ENCODE measurements at regions not wholly inside any gene's neighbourhood (a gene's known extent, or its start where the extent isn't known, plus 50 kb on each side); places are given as distances from the start of the nearest gene placed in this dataset.

GRCh38 chr12:71252473-71252872, 94.7 kb upstream of the TSPAN8 start:
- no peak for FAIRE-seq

GRCh38 chr12:71250166-71250565, 92.4 kb upstream of the TSPAN8 start:
- no TSS peak for BruUV-seq (replicated peaks)
- Histone ChIP-seq H3K4me2 (ENCODE audit: insufficient read depth, low read length) (no peak overlapping the region), H2AFZ (ENCODE audit: low read depth, low read length) (no peak overlapping the region), H3K9me3 (replicated peaks; ENCODE audit: control insufficient read depth, insufficient read depth, low read length) (no peaks in the 10 kb centered on the region), H3K79me2 (ENCODE audit: control insufficient read depth, insufficient read depth, low read length) (no peaks in the 10 kb centered on the region), H3K27ac (ENCODE audit: insufficient read depth, low read depth, low read length) (no peak overlapping the region), H3K27me3 (ENCODE audit: control insufficient read depth in 2 of 2, insufficient read depth in 2 of 2, low read length in 2 of 2) (no peaks in the 10 kb centered on the region), H3K4me1 (ENCODE audit: control insufficient read depth, extremely low read depth, insufficient read depth, low read length) (no peaks in the 10 kb centered on the region), H4K20me1 (replicated peaks; ENCODE audit: control insufficient read depth, extremely low read depth, insufficient read depth, low read length) (no peaks in the 10 kb centered on the region), H3K4me3 (replicated peaks in 1 of 3; ENCODE audit: insufficient read depth in 1 of 3, low read depth in 1 of 3, low read length in 3 of 3) (no peak overlapping the region), H3K36me3 (ENCODE audit: control insufficient read depth in 2 of 2, extremely low read depth in 1 of 2, insufficient read depth in 2 of 2, low read length in 2 of 2) (no peaks in the 10 kb centered on the region), H3K9ac (replicated peaks; ENCODE audit: extremely low read depth, insufficient read depth, low read length) (no peak overlapping the region), H3K9me1 (replicated peaks; ENCODE audit: control insufficient read depth, extremely low read depth, insufficient read depth, low read length) (no peaks in the 10 kb centered on the region)
- FAIRE-seq (no peak), DNase-seq (ENCODE audit: low read depth, low spot score) (no peak)
- intact Hi-C loops (cut with micrococcal nuclease) = no loop called here
- dilution Hi-C loops (cut with MboI; ENCODE audit: extremely low pct_ligation_motif_present, low sequenced_read_pairs) = no loop called here
- POLR2A ChIA-PET = no interaction called here
- TF ChIP-seq JUN (IDR thresholded peaks at IDR 0.05; ENCODE audit: borderline replicate concordance, insufficient read depth, insufficient read length, low read depth) (no peak), EZH2 (IDR thresholded peaks at IDR 0.05; ENCODE audit: borderline replicate concordance, low read depth, low read length, severe bottlenecking) (no peak), MYC (IDR thresholded peaks at IDR 0.05; ENCODE audit: low read depth, low read length) (no peak), FOS (IDR thresholded peaks at IDR 0.05; ENCODE audit: borderline replicate concordance, insufficient read depth, low read length) (no peak), CTCF (IDR thresholded peaks at IDR 0.05; ENCODE audit: extremely low read depth in 1 of 2, insufficient read depth in 1 of 2, low read depth in 1 of 2, low read length in 2 of 2) (no peak), POLR2A (IDR thresholded peaks at IDR 0.05; ENCODE audit: low read depth, low read length) (no peak), POLR2AphosphoS5 (IDR thresholded peaks at IDR 0.05; ENCODE audit: insufficient read depth, low read depth, low read length) (no peak), GATA2 (IDR thresholded peaks at IDR 0.05; ENCODE audit: insufficient read depth, insufficient read length, low read depth, low read length) (no peak), MAX (IDR thresholded peaks at IDR 0.05; ENCODE audit: insufficient read depth, insufficient read length) (no peak)
- CTCF ChIA-PET = no interaction called here

More at GRCh38 chr12:71252473-71252872, 94.7 kb upstream of the TSPAN8 start:
- H3K4me1 ChIP-seq (ENCODE audit: control insufficient read depth, extremely low read depth, insufficient read depth, low read length) = no peaks in the 10 kb centered on the region
- no peak overlapping the region for H2AFZ ChIP-seq (ENCODE audit: low read depth, low read length)
- POLR2A ChIA-PET = no interaction called here
- H3K27me3 ChIP-seq (ENCODE audit: control insufficient read depth in 2 of 2, insufficient read depth in 2 of 2, low read length in 2 of 2) = no peaks in the 10 kb centered on the region
- intact Hi-C loops (cut with micrococcal nuclease) = no loop called here
- no peak for TF ChIP-seq GATA2 (IDR thresholded peaks at IDR 0.05; ENCODE audit: insufficient read depth, insufficient read length, low read depth, low read length)
- TF ChIP-seq FOS (IDR thresholded peaks at IDR 0.05; ENCODE audit: borderline replicate concordance, insufficient read depth, low read length) = no peak
- no peak for TF ChIP-seq MYC (IDR thresholded peaks at IDR 0.05; ENCODE audit: low read depth, low read length)
- no peak overlapping the region for H3K4me2 ChIP-seq (ENCODE audit: insufficient read depth, low read length)
- H3K79me2 ChIP-seq (ENCODE audit: control insufficient read depth, insufficient read depth, low read length) = no peaks in the 10 kb centered on the region
- no TSS peak for BruUV-seq (replicated peaks)
- no peak overlapping the region for H3K4me3 ChIP-seq (replicated peaks in 1 of 3; ENCODE audit: insufficient read depth in 1 of 3, low read depth in 1 of 3, low read length in 3 of 3)
- no peaks in the 10 kb centered on the region for H3K9me1 ChIP-seq (replicated peaks; ENCODE audit: control insufficient read depth, extremely low read depth, insufficient read depth, low read length)
- no peak overlapping the region for H3K27ac ChIP-seq (ENCODE audit: insufficient read depth, low read depth, low read length)
- no peak for DNase-seq (ENCODE audit: low read depth, low spot score)
- no peak overlapping the region for H3K9ac ChIP-seq (replicated peaks; ENCODE audit: extremely low read depth, insufficient read depth, low read length)
- no peaks in the 10 kb centered on the region for H4K20me1 ChIP-seq (replicated peaks; ENCODE audit: control insufficient read depth, extremely low read depth, insufficient read depth, low read length)
- no peaks in the 10 kb centered on the region for H3K9me3 ChIP-seq (replicated peaks; ENCODE audit: control insufficient read depth, insufficient read depth, low read length)
- CTCF ChIA-PET = no interaction called here
- dilution Hi-C loops (cut with MboI; ENCODE audit: extremely low pct_ligation_motif_present, low sequenced_read_pairs) = no loop called here
- H3K36me3 ChIP-seq (ENCODE audit: control insufficient read depth in 2 of 2, extremely low read depth in 1 of 2, insufficient read depth in 2 of 2, low read length in 2 of 2) = no peaks in the 10 kb centered on the region
